H1 (cell line): ENCODE measurements at regions not wholly inside any gene's neighbourhood (a gene's known extent, or its start where the extent isn't known, plus 50 kb on each side); places are given as distances from the start of the nearest gene placed in this dataset.

Source experiments
- CTCF ChIA-PET: fragments of 300-600 bp; sonication (Branson Sonifier 250); formaldehyde crosslinking; loops from one replicate; lab custom pipeline; 2021; ENCODE audit not compliant: partially characterized antibody; lab: Charles Lee
- POLR2A ChIA-PET: fragments of 300-600 bp; sonication (Branson Sonifier 250); formaldehyde crosslinking; loops from one replicate; lab custom pipeline; 2021; ENCODE audit warnings: inconsistent platforms; ENCODE audit not compliant: partially characterized antibody; lab: Charles Lee
- DNase-seq, 2 experiments: peaks; one replicate each; pipeline versions ENCODE4 v3.0.0 to v3.0.0-alpha.2; 2010 to 2022; ENCODE audit warnings: low spot score in 2 of 2, low read depth in 1 of 2, mixed read lengths in 1 of 2
- FAIRE-seq: peaks from 2 replicates; lab custom pipeline; 2011; peaks lifted over from hg19 to GRCh38; lab: Jason Lieb, UNC
- H2AFZ ChIP-seq: 2 replicates; pipeline ENCODE4 v1.8.1; 2012; ENCODE audit warnings: low read length, inconsistent platforms
- H2AK5ac ChIP-seq: 2 replicates; pipeline ENCODE4 v1.6.1; 2013; ENCODE audit warnings: low read depth, low read length
- H2BK120ac ChIP-seq: replicated peaks from 2 replicates; pipeline ENCODE3; 2013; ENCODE audit warnings: low read depth, low read length, inconsistent platforms
- H2BK12ac ChIP-seq: 2 replicates; pipeline ENCODE4 v1.6.1; 2013; ENCODE audit warnings: low read depth, low read length
- H2BK15ac ChIP-seq: 2 replicates; pipeline ENCODE4 v1.6.1; 2013; ENCODE audit warnings: low read length
- H2BK20ac ChIP-seq: 2 replicates; pipeline ENCODE4 v1.6.1; 2013; ENCODE audit warnings: low read length
- H2BK5ac ChIP-seq: 2 replicates; pipeline ENCODE4 v1.6.1; 2013; ENCODE audit warnings: low read depth, low read length
- H3K14ac ChIP-seq: 2 replicates; pipeline ENCODE4 v1.6.1; 2013; ENCODE audit warnings: inconsistent platforms; ENCODE audit not compliant: insufficient read length
- H3K18ac ChIP-seq: 2 replicates; pipeline ENCODE4 v1.6.1; 2013; ENCODE audit warnings: low read length; ENCODE audit errors: extremely low read depth
- H3K23ac ChIP-seq: 2 replicates; pipeline ENCODE4 v1.6.1; 2013; ENCODE audit warnings: inconsistent platforms; ENCODE audit not compliant: insufficient read length
- H3K23me2 ChIP-seq: 2 replicates; pipeline ENCODE4 v1.6.1; 2013; ENCODE audit warnings: low read depth, low read length
- H3K27ac ChIP-seq: 2 replicates; pipeline ENCODE4 v1.6.1; 2011; ENCODE audit warnings: low read depth, low read length, inconsistent platforms
- H3K27me3 ChIP-seq, 4 experiments: replicated peaks in 1 of 4; 1 replicate in 1 of 4; 2 replicates in 3 of 4; pipeline versions ENCODE4 v1.6.1 to v1.8.1; 2011 to 2013; ENCODE audit warnings: low read length in 3 of 4, mild to moderate bottlenecking in 3 of 4, inconsistent platforms in 2 of 4, mixed read lengths in 2 of 4, moderate library complexity in 1 of 4; ENCODE audit not compliant: control insufficient read depth in 3 of 4, insufficient read depth in 3 of 4; ENCODE audit errors: extremely low read depth in 1 of 4
- H3K36me3 ChIP-seq, 4 experiments: 2 replicates each; pipeline versions ENCODE4 v1.6.1 to v1.8.1; 2011 to 2013; ENCODE audit warnings: mild to moderate bottlenecking in 4 of 4, low read length in 3 of 4, moderate library complexity in 2 of 4, control low read depth in 1 of 4, inconsistent platforms in 1 of 4; ENCODE audit not compliant: insufficient read depth in 4 of 4, control insufficient read depth in 2 of 4
- H3K4ac ChIP-seq: replicated peaks from 2 replicates; pipeline ENCODE3; 2013; ENCODE audit warnings: low read length, low read depth, mixed read lengths, inconsistent platforms; ENCODE audit not compliant: insufficient read length
- H3K4me1 ChIP-seq, 4 experiments: replicated peaks in 1 of 4; 1 replicate in 1 of 4; 2 replicates in 3 of 4; pipeline versions ENCODE4 v1.6.1 to v1.8.1; 2011 to 2013; ENCODE audit warnings: low read length in 3 of 4, inconsistent platforms in 2 of 4, mixed read lengths in 1 of 4; ENCODE audit not compliant: insufficient read depth in 4 of 4, control insufficient read depth in 3 of 4
- H3K4me2 ChIP-seq, 2 experiments: 2 replicates each; pipeline versions ENCODE4 v1.6.1 to v1.8.1; 2011 to 2013; ENCODE audit warnings: low read depth in 2 of 2, low read length in 2 of 2, control low read depth in 1 of 2, inconsistent platforms in 1 of 2, mild to moderate bottlenecking in 1 of 2; ENCODE audit not compliant: insufficient read depth in 1 of 2
- H3K4me3 ChIP-seq, 4 experiments: fragments of 200-600, 300-600 bp in 1 of 4; sonication (generic), shearing (Covaris generic), sonication (Bioruptor Twin) in 1 of 4; 2 replicates each; pipeline versions ENCODE4 v1.5.1 to v1.8.1; 2011 to 2016; ENCODE audit warnings: low read length in 4 of 4, low read depth in 3 of 4, control low read depth in 2 of 4, inconsistent platforms in 2 of 4, mild to moderate bottlenecking in 2 of 4, mixed read lengths in 1 of 4, moderate library complexity in 1 of 4; ENCODE audit not compliant: insufficient read depth in 2 of 4; ENCODE audit errors: extremely low read depth in 1 of 4
- H3K56ac ChIP-seq: replicated peaks from 2 replicates; pipeline ENCODE3; 2013; ENCODE audit warnings: low read depth, mild to moderate bottlenecking, mixed read lengths, low read length, inconsistent platforms; ENCODE audit not compliant: insufficient read length
- H3K79me1 ChIP-seq: 2 replicates; pipeline ENCODE4 v1.6.1; 2013; ENCODE audit warnings: low read depth, low read length, control low read depth
- H3K79me2 ChIP-seq, 2 experiments: 2 replicates each; pipeline versions ENCODE4 v1.6.1 to v1.8.1; 2012 to 2013; ENCODE audit warnings: low read length in 2 of 2, mild to moderate bottlenecking in 2 of 2, inconsistent platforms in 1 of 2; ENCODE audit not compliant: insufficient read depth in 2 of 2, control insufficient read depth in 1 of 2
- H3K9ac ChIP-seq, 4 experiments: replicated peaks in 1 of 4; 1 replicate in 1 of 4; 2 replicates in 3 of 4; pipeline versions ENCODE4 v1.6.1 to v1.8.1; 2011 to 2013; ENCODE audit warnings: low read depth in 3 of 4, low read length in 3 of 4, control low read depth in 2 of 4, mild to moderate bottlenecking in 2 of 4, moderate library complexity in 2 of 4, inconsistent platforms in 1 of 4; ENCODE audit errors: extremely low read depth in 1 of 4
- H3K9me3 ChIP-seq, 2 experiments: 2 replicates each; pipeline versions ENCODE4 v1.6.1 to v1.8.1; 2012 to 2013; ENCODE audit warnings: mild to moderate bottlenecking in 2 of 2, moderate library complexity in 2 of 2, control low read depth in 1 of 2, inconsistent platforms in 1 of 2, low read depth in 1 of 2, low read length in 1 of 2, mixed read lengths in 1 of 2; ENCODE audit not compliant: insufficient read depth in 2 of 2
- H4K20me1 ChIP-seq, 2 experiments: replicated peaks in 1 of 2; 2 replicates each; pipeline versions ENCODE3 to v1.8.1; 2011 to 2013; ENCODE audit warnings: inconsistent platforms in 2 of 2, low read length in 2 of 2, mild to moderate bottlenecking in 1 of 2; ENCODE audit not compliant: insufficient read depth in 2 of 2, control insufficient read depth in 1 of 2
- H4K5ac ChIP-seq: 2 replicates; pipeline ENCODE4 v1.6.1; 2013; ENCODE audit warnings: low read length, low read depth, mixed read lengths, inconsistent platforms; ENCODE audit not compliant: insufficient read length
- H4K8ac ChIP-seq: 2 replicates; pipeline ENCODE4 v1.8.0; 2013; ENCODE audit warnings: mild to moderate bottlenecking, moderate library complexity, low read length, inconsistent platforms; ENCODE audit not compliant: insufficient read depth; ENCODE audit errors: extremely low read depth
- H4K91ac ChIP-seq: replicated peaks from 2 replicates; pipeline ENCODE3; 2013; ENCODE audit warnings: low read length, mixed read lengths, inconsistent platforms; ENCODE audit not compliant: insufficient read length
- GABPA ChIP-seq: IDR thresholded peaks from 2 replicates; pipeline ENCODE4 v1.6.1; 2011; ENCODE audit warnings: mild to moderate bottlenecking, low read length, moderate library complexity, borderline replicate concordance; ENCODE audit not compliant: insufficient read depth
- HDAC2 ChIP-seq, 2 experiments: fragments of 300-600 bp in 1 of 2; sonication (generic) in 1 of 2; IDR thresholded peaks; 2 replicates each; pipeline ENCODE4 v1.6.1; 2011 to 2012; ENCODE audit warnings: low read depth in 2 of 2, low read length in 2 of 2, mild to moderate bottlenecking in 2 of 2, moderate library complexity in 2 of 2, borderline replicate concordance in 1 of 2, inconsistent platforms in 1 of 2
- HDAC6 ChIP-seq: IDR thresholded peaks from one replicate; pipeline ENCODE4 v1.7.1; 2012; ENCODE audit warnings: low read depth, mild to moderate bottlenecking, inconsistent platforms, low read length, moderate library complexity
- JUN ChIP-seq: IDR thresholded peaks from 2 replicates; pipeline ENCODE4 v1.6.1; 2011; ENCODE audit warnings: low read depth, mild to moderate bottlenecking, improper control_type of control experiment, low read length
- JUND ChIP-seq: IDR thresholded peaks from 2 replicates; pipeline ENCODE4 v1.6.1; 2011; ENCODE audit warnings: mild to moderate bottlenecking, improper control_type of control experiment, low read length
- MAFK ChIP-seq: IDR thresholded peaks from 2 replicates; pipeline ENCODE4 v1.6.1; 2012; ENCODE audit warnings: low read depth, mild to moderate bottlenecking, improper control_type of control experiment, low read length
- NANOG ChIP-seq: IDR thresholded peaks from 2 replicates; pipeline ENCODE4 v1.6.1; 2011; ENCODE audit warnings: low read length, low read depth, mild to moderate bottlenecking, inconsistent platforms; ENCODE audit not compliant: insufficient read depth, poor library complexity, severe bottlenecking
- POLR2A ChIP-seq, 2 experiments: IDR thresholded peaks; 1 replicate in 1 of 2; 2 replicates in 1 of 2; pipeline ENCODE4 v1.6.1; 2011; ENCODE audit warnings: low read depth in 2 of 2, low read length in 2 of 2, mild to moderate bottlenecking in 2 of 2; ENCODE audit errors: control extremely low read depth in 1 of 2
- RAD21 ChIP-seq, 2 experiments: IDR thresholded peaks in 1 of 2; conservative IDR thresholded peaks in 1 of 2; 2 replicates each; pipeline ENCODE4 v1.6.1; 2011; ENCODE audit warnings: low read depth in 2 of 2, low read length in 2 of 2, improper control_type of control experiment in 1 of 2, inconsistent platforms in 1 of 2, mild to moderate bottlenecking in 1 of 2, moderate library complexity in 1 of 2
- RNF2 ChIP-seq: fragments of 200-900, 300-1000 bp; sonication (generic); IDR thresholded peaks from 2 replicates; pipeline ENCODE4 v1.7.1; 2016; ENCODE audit warnings: borderline replicate concordance, low read depth, mild to moderate bottlenecking, antibody characterized with exemption, low read length; ENCODE audit not compliant: poor library complexity, severe bottlenecking; ENCODE audit errors: missing control alignments
- SP4 ChIP-seq: IDR thresholded peaks from 2 replicates; pipeline ENCODE4 v1.6.1; 2012; ENCODE audit warnings: low read length, inconsistent platforms
- TAF7 ChIP-seq: optimal IDR thresholded peaks from 2 replicates; pipeline ENCODE3; 2011; ENCODE audit warnings: low read depth, mild to moderate bottlenecking, inconsistent platforms, low read length, moderate library complexity, borderline replicate concordance
- YY1 ChIP-seq: IDR thresholded peaks from 2 replicates; pipeline ENCODE4 v1.6.1; 2011; ENCODE audit warnings: low read depth, mild to moderate bottlenecking, low read length
- WGBS, 2 experiments: shearing (Covaris generic) in 1 of 2; methylation state at CpG; one replicate each; pipeline versions ENCODE4 v1.1.6 to v1.1.7; 2013 to 2015; ENCODE audit warnings: low lambda C conversion rate in 2 of 2, mixed read lengths in 2 of 2, inconsistent platforms in 1 of 2, low coverage in 1 of 2, missing lambda C conversion rate in 1 of 2; ENCODE audit not compliant: insufficient replicate concordance in 2 of 2, insufficient coverage in 1 of 2, insufficient read length in 1 of 2; ENCODE audit errors: extremely low coverage in 1 of 2, missing lambda C conversion rate in 1 of 2; 5-methylcytosine and 5-hydroxymethylcytosine counted together
- TF ChIP-seq, protein P1 (sequence below): IDR thresholded peaks from 2 replicates; pipeline ENCODE4 v1.6.1; 2012; ENCODE audit warnings: inconsistent platforms

DNA sequence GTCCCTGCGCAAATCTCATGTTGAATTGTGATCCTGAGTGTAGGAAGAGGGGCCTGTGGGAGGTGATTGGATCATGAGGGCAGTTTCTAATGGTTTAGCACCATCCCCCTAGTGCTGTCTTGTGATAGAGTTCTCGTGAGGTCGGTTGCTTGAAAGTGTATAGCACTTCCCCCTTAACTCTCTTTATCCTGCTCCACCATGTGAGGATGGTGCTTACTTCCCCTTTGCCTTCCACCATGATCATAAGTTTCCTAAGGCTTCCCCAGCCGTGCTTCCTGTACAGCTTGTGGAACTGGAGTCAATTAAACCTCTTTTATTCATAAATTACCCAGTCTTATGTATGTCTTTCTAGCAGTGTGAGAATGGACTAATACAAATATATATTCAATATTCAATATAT, 303.7 kb upstream of the SEL1L start:
- Histone ChIP-seq H3K79me2 (no peaks in the 10 kb centered on the region), H3K27ac (no peak overlapping the region), H3K14ac (no peak overlapping the region), H3K27me3 (no peaks in the 10 kb centered on the region), H4K20me1 (no peaks in the 10 kb centered on the region), H2AK5ac (no peak overlapping the region), H4K5ac (no peak overlapping the region), H2BK12ac (no peak overlapping the region), H4K8ac (no peak overlapping the region), H3K56ac (no peak overlapping the region), H2BK20ac (no peak overlapping the region), H3K23me2 (no peaks in the 10 kb centered on the region; the same call in 1 of the 2 replicates), H2BK15ac (no peak overlapping the region), H3K4me1 (no peaks in the 10 kb centered on the region), H3K9ac (no peak overlapping the region), H3K4me2 (no peak overlapping the region), H3K4ac (no peak overlapping the region), H2AFZ (no peak overlapping the region), H3K4me3 (no peak overlapping the region), H3K23ac (no peak overlapping the region), H4K91ac (no peak overlapping the region), H3K18ac (no peak overlapping the region), H3K9me3 (peaks cover 14 to 28% of the 10 kb centered on the region in 2 experiments), H2BK120ac (no peak overlapping the region), H3K79me1 (no peaks in the 10 kb centered on the region), H2BK5ac (no peak overlapping the region), H3K36me3 (no peaks in the 10 kb centered on the region)
- POLR2A ChIA-PET: no interaction called here
- FAIRE-seq (no peak), DNase-seq (no peak)
- CTCF ChIA-PET: no interaction called here
- 91% methylated on average over 4 of the region's 4 CpGs; no CpG with 5 or more reads in 1 of the 2 experiments for WGBS, 2 experiments
- TF ChIP-seq MAFK (no peak), JUND (no peak), TAF7 (no peak), NANOG (no peak), SP4 (no peak), YY1 (no peak), JUN (no peak), POLR2A (IDR thresholded peaks at IDR 0.05; ENCODE audit: control extremely low read depth in 1 of 2, low read depth in 2 of 2, low read length in 2 of 2) (no peak), RNF2 (no peak), HDAC2 (IDR thresholded peaks at IDR 0.05; ENCODE audit: borderline replicate concordance in 1 of 2, low read depth in 2 of 2, low read length in 2 of 2) (no peak), GABPA (no peak), HDAC6 (no peak), RAD21 (IDR thresholded peaks at IDR 0.05 in 1 of 2, conservative IDR thresholded peaks at IDR 0.05 in 1 of 2; ENCODE audit: low read depth in 2 of 2, low read length in 2 of 2) (no peak)
- TF ChIP-seq, protein P1, sequence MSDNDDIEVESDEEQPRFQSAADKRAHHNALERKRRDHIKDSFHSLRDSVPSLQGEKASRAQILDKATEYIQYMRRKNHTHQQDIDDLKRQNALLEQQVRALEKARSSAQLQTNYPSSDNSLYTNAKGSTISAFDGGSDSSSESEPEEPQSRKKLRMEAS: no peak
